ENCODE measurements at regions not wholly inside any gene's neighbourhood (a gene's known extent, or its start where the extent isn't known, plus 50 kb on each side); places are given as distances from the start of the nearest gene placed in this dataset.
"Not testable (repeated sequence)": the region's sequence is repeated elsewhere in the genome, so short reads cannot be mapped to it uniquely, and the experiment has no call there.

DNA sequence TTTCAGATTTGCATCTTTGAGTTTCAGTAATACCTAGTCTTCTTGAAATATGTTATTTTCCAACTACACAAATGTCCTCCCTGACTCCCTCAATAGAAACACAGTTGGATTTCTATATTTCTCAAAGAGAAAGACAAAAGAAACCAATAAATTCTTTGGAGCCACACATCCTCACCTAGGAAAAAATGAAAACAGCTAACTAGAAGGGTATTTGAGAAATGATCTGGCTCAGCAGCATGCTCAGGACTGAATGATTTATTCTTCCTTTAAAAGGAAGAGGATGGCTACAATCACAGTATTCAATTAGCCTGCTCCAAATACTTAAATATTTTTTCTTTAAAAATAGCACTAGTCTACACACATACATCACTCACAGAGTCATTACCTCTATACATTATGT is 196.4 kb upstream of the TENT5A start:
- no peak for DNase-seq (ENCODE audit: low spot score)
- H3K4me1 Mint-ChIP-seq (ENCODE audit: low read depth), result peaks cover 16% of the 10 kb centered on the region

DNA sequence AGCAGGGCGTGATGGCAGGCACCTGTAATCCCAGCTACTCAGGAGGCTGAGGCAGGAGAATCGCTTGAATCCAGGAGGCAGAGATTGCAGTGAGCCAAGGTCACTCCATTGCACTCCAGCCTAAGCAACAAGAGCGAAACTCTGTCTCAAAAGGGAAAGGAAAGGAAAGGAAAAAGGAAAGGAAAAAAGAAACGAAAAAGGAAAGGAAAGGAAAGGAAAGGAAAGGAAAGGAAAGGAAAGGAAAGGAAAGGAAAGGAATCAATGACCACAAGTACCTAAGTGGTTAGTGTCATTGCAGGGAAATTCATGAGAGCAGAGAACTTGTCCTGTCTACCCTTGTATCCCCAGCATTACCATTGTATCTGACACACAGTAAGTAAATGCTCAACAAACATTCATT is 195.7 kb upstream of the TENT5A start:
- not testable (repeated sequence) for DNase-seq (ENCODE audit: low spot score); H3K36me3 Mint-ChIP-seq (ENCODE audit: low read depth); H3K9me3 Mint-ChIP-seq (ENCODE audit: low read depth); H3K27ac Mint-ChIP-seq (ENCODE audit: unreplicated experiment); H3K4me3 Mint-ChIP-seq (ENCODE audit: unreplicated experiment); H3K27me3 Mint-ChIP-seq (ENCODE audit: low read depth)
- peaks cover 16% of the 10 kb centered on the region for H3K4me1 Mint-ChIP-seq (ENCODE audit: low read depth)

More for the DNA sequence above, 196.4 kb upstream of the TENT5A start:
- Mint-ChIP-seq H3K36me3 (ENCODE audit: low read depth) (no peaks in the 10 kb centered on the region), H3K27me3 (ENCODE audit: low read depth) (no peaks in the 10 kb centered on the region), H3K27ac (ENCODE audit: unreplicated experiment) (no peak overlapping the region), H3K4me3 (ENCODE audit: unreplicated experiment) (no peak overlapping the region), H3K9me3 (ENCODE audit: low read depth) (peaks cover 5% of the 10 kb centered on the region)
- TF ChIP-seq, protein P1, sequence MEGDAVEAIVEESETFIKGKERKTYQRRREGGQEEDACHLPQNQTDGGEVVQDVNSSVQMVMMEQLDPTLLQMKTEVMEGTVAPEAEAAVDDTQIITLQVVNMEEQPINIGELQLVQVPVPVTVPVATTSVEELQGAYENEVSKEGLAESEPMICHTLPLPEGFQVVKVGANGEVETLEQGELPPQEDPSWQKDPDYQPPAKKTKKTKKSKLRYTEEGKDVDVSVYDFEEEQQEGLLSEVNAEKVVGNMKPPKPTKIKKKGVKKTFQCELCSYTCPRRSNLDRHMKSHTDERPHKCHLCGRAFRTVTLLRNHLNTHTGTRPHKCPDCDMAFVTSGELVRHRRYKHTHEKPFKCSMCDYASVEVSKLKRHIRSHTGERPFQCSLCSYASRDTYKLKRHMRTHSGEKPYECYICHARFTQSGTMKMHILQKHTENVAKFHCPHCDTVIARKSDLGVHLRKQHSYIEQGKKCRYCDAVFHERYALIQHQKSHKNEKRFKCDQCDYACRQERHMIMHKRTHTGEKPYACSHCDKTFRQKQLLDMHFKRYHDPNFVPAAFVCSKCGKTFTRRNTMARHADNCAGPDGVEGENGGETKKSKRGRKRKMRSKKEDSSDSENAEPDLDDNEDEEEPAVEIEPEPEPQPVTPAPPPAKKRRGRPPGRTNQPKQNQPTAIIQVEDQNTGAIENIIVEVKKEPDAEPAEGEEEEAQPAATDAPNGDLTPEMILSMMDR (IDR thresholded peaks at IDR 0.05), result no peak

DNA sequence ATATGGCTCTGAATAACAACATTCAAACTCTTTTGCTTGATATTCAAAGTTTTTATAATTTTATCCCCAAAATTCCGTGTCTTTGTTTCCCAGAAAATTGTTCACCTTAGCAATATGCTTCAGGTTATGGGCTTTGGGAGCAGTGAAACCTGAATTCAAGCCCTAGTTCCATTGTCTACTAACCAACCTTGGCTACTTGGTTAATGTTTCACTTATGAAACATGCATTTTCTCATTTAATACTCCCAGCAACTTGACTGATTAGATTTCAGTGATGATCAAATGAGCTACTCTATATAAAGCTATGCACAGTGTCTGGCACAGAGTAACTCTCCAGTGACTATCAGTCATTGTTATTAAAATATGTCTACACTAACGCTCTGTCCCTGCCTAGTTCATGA is 192.2 kb upstream of the TENT5A start:
- Mint-ChIP-seq H3K4me3 (ENCODE audit: unreplicated experiment) (no peak overlapping the region), H3K4me1 (ENCODE audit: low read depth) (peaks cover 18% of the 10 kb centered on the region), H3K9me3 (ENCODE audit: low read depth) (no peaks in the 10 kb centered on the region), H3K27ac (ENCODE audit: unreplicated experiment) (no peak overlapping the region), H3K36me3 (ENCODE audit: low read depth) (no peaks in the 10 kb centered on the region), H3K27me3 (ENCODE audit: low read depth) (no peaks in the 10 kb centered on the region)
- DNase-seq (ENCODE audit: low spot score), result no peak
- TF ChIP-seq, protein P1 (IDR thresholded peaks at IDR 0.05), result no peak

DNA sequence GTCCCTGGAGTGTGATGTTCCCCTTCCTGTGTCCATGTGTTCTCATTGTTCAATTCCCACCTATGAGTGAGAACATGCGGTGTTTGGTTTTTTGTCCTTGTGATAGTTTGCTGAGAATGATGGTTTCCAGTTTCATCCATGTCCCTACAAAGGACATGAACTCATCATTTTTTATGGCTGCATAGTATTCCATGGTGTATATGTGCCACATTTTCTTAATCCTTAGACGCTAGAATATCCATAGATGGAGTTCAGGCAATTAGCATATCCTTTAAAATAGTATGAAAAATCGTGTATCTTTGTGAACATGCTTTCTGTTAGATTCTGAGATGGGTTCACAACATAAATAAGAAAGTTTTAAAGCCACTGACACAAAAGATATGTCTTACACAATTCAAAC is 190.4 kb upstream of the TENT5A start:
- H3K27me3 Mint-ChIP-seq (ENCODE audit: low read depth); H3K4me3 Mint-ChIP-seq (ENCODE audit: unreplicated experiment); H3K27ac Mint-ChIP-seq (ENCODE audit: unreplicated experiment); H3K9me3 Mint-ChIP-seq (ENCODE audit: low read depth); H3K36me3 Mint-ChIP-seq (ENCODE audit: low read depth); DNase-seq (ENCODE audit: low spot score): not testable (repeated sequence)
- H3K4me1 Mint-ChIP-seq (ENCODE audit: low read depth), result peaks cover 36% of the 10 kb centered on the region

DNA sequence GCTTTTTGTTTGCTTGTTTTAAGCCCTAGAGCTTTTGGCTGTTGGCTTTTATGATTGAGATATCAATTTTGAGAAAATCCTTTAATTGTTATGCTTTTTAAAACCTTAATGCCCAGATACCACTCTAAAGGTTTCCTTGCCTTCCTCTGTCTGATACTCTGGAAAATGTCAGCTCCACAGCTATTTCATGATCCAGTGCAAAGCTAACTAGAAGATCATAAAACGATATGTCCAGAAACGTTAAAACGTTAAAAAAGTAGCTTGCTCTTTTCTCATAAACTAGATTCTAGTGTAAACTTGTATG is 189.5 kb upstream of the TENT5A start:
- Mint-ChIP-seq H3K27ac (ENCODE audit: unreplicated experiment) (no peak overlapping the region), H3K36me3 (ENCODE audit: low read depth) (no peaks in the 10 kb centered on the region), H3K27me3 (ENCODE audit: low read depth) (no peaks in the 10 kb centered on the region), H3K9me3 (ENCODE audit: low read depth) (no peaks in the 10 kb centered on the region), H3K4me3 (ENCODE audit: unreplicated experiment) (no peak overlapping the region), H3K4me1 (ENCODE audit: low read depth) (peaks cover 43% of the 10 kb centered on the region)
- DNase-seq (ENCODE audit: low spot score), result no peak
- TF ChIP-seq, protein P1 (IDR thresholded peaks at IDR 0.05), result no peak

DNA sequence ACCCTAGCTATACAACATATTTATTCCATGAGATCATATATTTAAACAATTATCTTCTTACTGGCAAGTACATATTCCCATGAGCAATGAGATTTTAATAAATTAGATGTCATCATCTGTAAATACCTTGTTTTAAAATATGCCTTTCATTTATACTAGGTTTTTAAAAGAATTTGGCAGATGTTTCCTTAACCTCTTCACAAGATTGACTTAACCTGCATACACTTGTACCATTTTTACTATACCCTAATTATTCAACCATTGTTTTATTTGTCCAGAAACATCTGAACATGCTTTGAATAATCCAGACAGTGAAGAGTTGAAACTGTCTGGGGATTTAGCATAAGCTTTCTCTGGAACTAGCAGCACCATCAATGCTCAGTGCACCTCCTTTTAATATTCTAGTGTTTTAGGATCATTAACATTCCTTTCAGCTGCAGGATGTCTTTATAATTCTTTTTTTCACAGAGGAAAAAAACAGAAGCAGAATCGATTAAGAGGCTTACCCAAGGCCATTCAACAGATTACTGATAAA is 188.0 kb upstream of the TENT5A start:
- Mint-ChIP-seq H3K4me3 (ENCODE audit: unreplicated experiment) (no peak overlapping the region), H3K36me3 (ENCODE audit: low read depth) (no peaks in the 10 kb centered on the region), H3K27ac (ENCODE audit: unreplicated experiment) (no peak overlapping the region), H3K9me3 (ENCODE audit: low read depth) (no peaks in the 10 kb centered on the region), H3K4me1 (ENCODE audit: low read depth) (peaks cover 39% of the 10 kb centered on the region), H3K27me3 (ENCODE audit: low read depth) (no peaks in the 10 kb centered on the region)
- no peak for DNase-seq (ENCODE audit: low spot score)
- TF ChIP-seq, protein P1 (IDR thresholded peaks at IDR 0.05), result no peak

Measured in chondrocyte (in vitro differentiated cells).